ENCODE measurements at regions not wholly inside any gene's neighbourhood (a gene's known extent, or its start where the extent isn't known, plus 50 kb on each side); places are given as distances from the start of the nearest gene placed in this dataset.

DNA sequence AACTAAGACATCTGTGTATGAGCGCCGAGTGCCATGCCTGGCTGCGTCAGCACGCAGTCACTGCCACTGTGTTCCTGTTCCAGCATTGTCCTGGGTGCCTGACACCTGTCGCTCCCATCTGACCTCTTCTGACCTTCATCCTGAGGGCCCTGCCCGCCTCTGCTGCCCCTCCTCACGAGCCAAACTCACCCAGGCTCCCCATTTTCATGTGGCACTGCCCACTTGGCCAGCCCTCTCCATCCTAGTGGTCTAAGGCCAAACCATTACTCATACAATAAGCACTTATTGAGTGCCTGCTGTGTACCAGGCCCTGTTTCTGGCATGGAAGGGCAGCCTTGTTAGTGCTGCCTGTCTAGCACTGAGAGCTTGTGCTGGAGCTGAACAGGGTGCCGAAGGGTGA, 77.2 kb upstream of the PCBD1 start:
- DNase-seq: no peak
- TF ChIP-seq POLR2A (IDR thresholded peaks at IDR 0.05): no peak
- TF ChIP-seq, protein P1, sequence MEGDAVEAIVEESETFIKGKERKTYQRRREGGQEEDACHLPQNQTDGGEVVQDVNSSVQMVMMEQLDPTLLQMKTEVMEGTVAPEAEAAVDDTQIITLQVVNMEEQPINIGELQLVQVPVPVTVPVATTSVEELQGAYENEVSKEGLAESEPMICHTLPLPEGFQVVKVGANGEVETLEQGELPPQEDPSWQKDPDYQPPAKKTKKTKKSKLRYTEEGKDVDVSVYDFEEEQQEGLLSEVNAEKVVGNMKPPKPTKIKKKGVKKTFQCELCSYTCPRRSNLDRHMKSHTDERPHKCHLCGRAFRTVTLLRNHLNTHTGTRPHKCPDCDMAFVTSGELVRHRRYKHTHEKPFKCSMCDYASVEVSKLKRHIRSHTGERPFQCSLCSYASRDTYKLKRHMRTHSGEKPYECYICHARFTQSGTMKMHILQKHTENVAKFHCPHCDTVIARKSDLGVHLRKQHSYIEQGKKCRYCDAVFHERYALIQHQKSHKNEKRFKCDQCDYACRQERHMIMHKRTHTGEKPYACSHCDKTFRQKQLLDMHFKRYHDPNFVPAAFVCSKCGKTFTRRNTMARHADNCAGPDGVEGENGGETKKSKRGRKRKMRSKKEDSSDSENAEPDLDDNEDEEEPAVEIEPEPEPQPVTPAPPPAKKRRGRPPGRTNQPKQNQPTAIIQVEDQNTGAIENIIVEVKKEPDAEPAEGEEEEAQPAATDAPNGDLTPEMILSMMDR (IDR thresholded peaks at IDR 0.05): no peak
- Histone ChIP-seq H3K27ac (no peak overlapping the region), H3K9me3 (no peaks in the 10 kb centered on the region), H3K4me3 (no peak overlapping the region), H3K27me3 (no peaks in the 10 kb centered on the region), H3K4me1 (no peaks in the 10 kb centered on the region), H3K36me3 (ENCODE audit: low read depth, missing control alignments) (no peaks in the 10 kb centered on the region)
- 91 to 95% methylated on average over 8 of the region's 8 CpGs for WGBS, 2 donors
- intact Hi-C loops (cut with DNase I; ENCODE audit: low total_unique reads): no loop called here

DNA sequence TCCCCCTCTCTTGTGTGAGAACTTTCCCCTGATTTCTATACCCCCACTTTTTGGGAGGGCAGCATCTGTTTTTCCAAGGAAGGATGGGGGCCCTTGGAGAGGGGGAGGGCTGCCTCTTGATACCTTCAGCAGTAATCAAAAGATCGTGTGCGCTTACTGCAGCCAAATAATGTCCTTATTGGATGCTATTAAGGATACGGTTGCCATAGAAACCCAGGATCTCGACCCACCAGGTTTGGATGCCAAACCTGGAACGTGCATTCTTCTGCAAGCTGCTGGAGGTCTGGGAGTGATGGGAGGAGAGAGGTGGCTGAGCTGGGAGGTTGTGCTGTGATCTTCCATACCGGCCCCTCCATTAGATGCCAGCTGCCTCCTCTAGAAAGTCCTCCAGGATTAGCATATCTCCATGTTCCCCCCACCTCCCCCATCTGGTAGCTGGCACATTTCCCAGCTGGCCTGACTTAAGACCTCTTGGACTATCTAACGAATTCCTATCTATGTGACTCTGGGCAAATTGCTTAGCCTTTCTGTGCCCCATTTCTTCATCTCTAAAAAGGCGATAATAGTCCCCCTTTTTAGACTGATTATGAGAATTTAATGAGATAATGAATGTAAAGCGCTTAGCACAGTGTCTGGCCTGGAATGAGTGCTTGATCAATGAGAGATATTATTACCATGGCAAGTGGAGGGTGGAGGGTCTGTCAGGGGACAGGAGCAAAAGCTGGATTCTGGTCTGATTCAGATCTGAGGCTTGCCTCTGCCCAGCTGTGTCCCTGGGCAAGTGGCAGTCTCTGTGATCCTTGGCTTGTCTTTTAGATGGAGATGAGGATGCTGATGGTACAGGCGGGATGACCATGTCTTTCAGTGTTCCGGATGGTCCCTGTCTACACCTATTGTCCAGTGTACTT, 78.5 kb upstream of the PCBD1 start:
- no peak overlapping the region for H3K4me3 ChIP-seq
- H3K36me3 ChIP-seq (ENCODE audit: low read depth, missing control alignments): no peaks in the 10 kb centered on the region
- intact Hi-C loops (cut with DNase I; ENCODE audit: low total_unique reads): no loop called here
- WGBS, 2 donors: 64 to 82% methylated on average over 11 of the region's 11 CpGs
- H3K4me1 ChIP-seq: no peaks in the 10 kb centered on the region
- H3K27ac ChIP-seq: no peak overlapping the region
- TF ChIP-seq, protein P1 (IDR thresholded peaks at IDR 0.05): no peak
- no peak for TF ChIP-seq POLR2A (IDR thresholded peaks at IDR 0.05)
- H3K9me3 ChIP-seq: no peaks in the 10 kb centered on the region
- H3K27me3 ChIP-seq: no peaks in the 10 kb centered on the region
- DNase-seq: no peak

DNA sequence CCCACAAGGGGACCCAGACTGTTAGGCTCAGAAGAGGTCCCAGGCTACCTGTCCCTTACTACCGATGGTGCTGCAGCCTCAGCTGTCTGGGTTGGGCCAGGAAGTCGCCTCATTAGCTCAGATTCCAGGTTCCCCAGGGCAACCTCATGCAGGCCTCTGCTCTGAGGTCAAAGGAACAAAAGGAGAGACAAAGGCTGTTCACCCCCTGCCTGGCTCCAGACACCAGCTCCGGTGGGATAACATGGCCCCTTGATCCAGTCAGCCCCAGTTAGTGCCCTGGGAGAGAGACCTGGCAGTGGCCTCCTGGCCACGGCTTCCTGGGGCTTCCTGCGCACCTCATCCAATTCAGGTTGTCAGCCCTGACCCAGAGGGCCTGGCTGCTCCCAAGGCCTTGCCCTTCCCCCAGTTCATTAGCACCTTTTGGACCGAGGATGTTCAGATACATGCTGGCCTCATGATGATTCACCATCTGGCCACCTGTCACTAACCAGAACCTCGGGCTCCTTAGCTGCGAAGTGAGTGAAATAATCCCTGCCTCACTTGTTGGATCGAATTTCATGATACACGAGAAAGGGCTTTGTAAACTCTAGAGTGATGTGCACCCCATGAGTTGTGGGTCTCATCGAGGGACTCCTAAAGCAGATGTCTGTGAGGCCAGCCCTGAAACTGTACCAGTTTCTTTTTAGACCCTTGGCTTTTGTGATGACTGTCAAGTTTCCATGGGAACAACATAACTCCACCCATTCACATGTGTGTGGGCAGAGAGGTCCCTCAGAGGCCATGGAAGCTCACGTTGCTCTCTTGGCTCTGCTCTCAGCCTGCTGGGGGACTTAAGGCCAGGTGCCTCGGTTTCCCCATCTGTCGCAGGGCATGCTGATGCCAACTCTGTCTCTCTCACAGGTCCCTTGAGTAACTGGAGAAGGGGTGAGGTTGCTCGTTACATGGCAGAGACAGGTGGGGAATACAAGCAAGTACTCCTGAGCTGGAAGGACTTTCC, 79.5 kb upstream of the PCBD1 start:
- no peak overlapping the region for H3K4me3 ChIP-seq
- intact Hi-C loops (cut with DNase I; ENCODE audit: low total_unique reads): no loop called here
- no peak for DNase-seq
- H3K36me3 ChIP-seq (ENCODE audit: low read depth, missing control alignments): no peaks in the 10 kb centered on the region
- no peaks in the 10 kb centered on the region for H3K27me3 ChIP-seq
- no peak overlapping the region for H3K27ac ChIP-seq
- no peak for TF ChIP-seq POLR2A (IDR thresholded peaks at IDR 0.05)
- TF ChIP-seq, protein P1 (IDR thresholded peaks at IDR 0.05): no peak
- 72 to 78% methylated on average over 12 to 15 of the region's 15 CpGs for WGBS, 2 donors
- no peaks in the 10 kb centered on the region for H3K9me3 ChIP-seq
- H3K4me1 ChIP-seq: no peaks in the 10 kb centered on the region

DNA sequence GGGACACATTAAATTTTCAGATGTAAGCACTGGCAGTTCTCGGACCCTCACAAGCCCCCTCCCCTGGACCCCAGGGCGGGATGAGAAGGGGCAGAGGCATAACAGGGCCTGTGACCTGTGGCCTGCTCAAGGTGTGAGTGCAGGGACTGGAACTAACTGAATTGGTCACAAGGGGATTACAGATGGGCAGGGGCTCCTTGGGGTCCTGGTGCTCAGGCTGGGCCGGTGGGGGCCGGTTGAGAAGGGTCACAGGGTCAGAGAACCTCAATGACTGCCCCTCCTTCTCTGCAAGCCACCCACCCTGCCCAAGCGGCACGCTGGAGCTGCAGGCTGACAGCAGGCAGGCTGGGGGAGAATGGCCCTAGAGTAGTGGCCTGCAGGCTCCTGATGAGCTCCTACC, 80.8 kb upstream of the PCBD1 start:
- Histone ChIP-seq H3K4me1 (no peaks in the 10 kb centered on the region), H3K9me3 (no peaks in the 10 kb centered on the region), H3K4me3 (no peak overlapping the region), H3K27ac (no peak overlapping the region), H3K36me3 (ENCODE audit: low read depth, missing control alignments) (no peaks in the 10 kb centered on the region), H3K27me3 (no peaks in the 10 kb centered on the region)
- intact Hi-C loops (cut with DNase I; ENCODE audit: low total_unique reads): no loop called here
- no peak for TF ChIP-seq POLR2A (IDR thresholded peaks at IDR 0.05)
- TF ChIP-seq, protein P1 (IDR thresholded peaks at IDR 0.05): no peak
- DNase-seq: no peak
- 77 to 96% methylated on average over 4 to 6 of the region's 6 CpGs for WGBS, 2 donors

Measured in testis (tissue), 2 donors.